Loucy (cell line): ENCODE measurements at regions not wholly inside any gene's neighbourhood (a gene's known extent, or its start where the extent isn't known, plus 50 kb on each side); places are given as distances from the start of the nearest gene placed in this dataset.

Source experiments
- H2AFZ ChIP-seq: fragments of 200-600 bp; sonication (generic); 2 replicates; pipeline ENCODE4 v1.6.0; 2016; ENCODE audit warnings: antibody characterized with exemption, mild to moderate bottlenecking, low read length, moderate library complexity
- H3F3A ChIP-seq: fragments of 200-600 bp; 2 replicates; pipeline ENCODE4 v1.6.0; 2016; ENCODE audit warnings: antibody characterized with exemption, low read depth, mild to moderate bottlenecking
- H3K27me3 ChIP-seq: fragments of 200-600 bp; sonication (generic); 2 replicates; pipeline ENCODE4 v1.6.1; 2014; ENCODE audit warnings: low read length, mild to moderate bottlenecking; ENCODE audit not compliant: insufficient read depth, poor library complexity, severe bottlenecking
- H3K36me3 ChIP-seq: fragments of 200-600 bp; sonication (generic); 2 replicates; pipeline ENCODE4 v1.6.1; 2016; ENCODE audit warnings: low read length; ENCODE audit not compliant: insufficient read depth
- H3K4me1 ChIP-seq: fragments of 200-600 bp; sonication (generic); 2 replicates; pipeline ENCODE4 v1.5.1; 2014; ENCODE audit warnings: low read length, mild to moderate bottlenecking; ENCODE audit not compliant: insufficient read depth, poor library complexity, severe bottlenecking
- H3K4me2 ChIP-seq: fragments of 200-600 bp; sonication (generic); 2 replicates; pipeline ENCODE4 v1.6.0; 2014; ENCODE audit warnings: antibody characterized with exemption, low read length, low read depth, mild to moderate bottlenecking; ENCODE audit not compliant: poor library complexity, severe bottlenecking
- H3K4me3 ChIP-seq: fragments of 200-600 bp; sonication (generic); 2 replicates; pipeline ENCODE4 v1.5.1; 2014; ENCODE audit warnings: low read length, mild to moderate bottlenecking, mixed read lengths; ENCODE audit not compliant: poor library complexity, severe bottlenecking
- H3K79me2 ChIP-seq: fragments of 200-600 bp; sonication (generic); 2 replicates; pipeline ENCODE4 v1.6.1; 2014; ENCODE audit warnings: low read length; ENCODE audit not compliant: insufficient read depth
- H3K9ac ChIP-seq: fragments of 200-600 bp; sonication (generic); 2 replicates; pipeline ENCODE4 v1.6.0; 2014; ENCODE audit warnings: mild to moderate bottlenecking, low read depth, low read length, moderate library complexity; ENCODE audit not compliant: poor library complexity, severe bottlenecking
- H3K9me2 ChIP-seq: fragments of 200-600 bp; sonication (generic); replicated peaks from 2 replicates; pipeline ENCODE4 v1.6.1; 2016; ENCODE audit warnings: low read depth, low read length, mixed read lengths
- H3K9me3 ChIP-seq: fragments of 200-600 bp; sonication (generic); 2 replicates; pipeline ENCODE4 v1.6.1; 2014; ENCODE audit warnings: mild to moderate bottlenecking, antibody characterized with exemption, low read length, low read depth; ENCODE audit not compliant: insufficient read depth
- H4K20me1 ChIP-seq: fragments of 200-600 bp; sonication (generic); 2 replicates; pipeline ENCODE4 v1.6.0; 2014; ENCODE audit warnings: antibody characterized with exemption, low read length, mild to moderate bottlenecking; ENCODE audit not compliant: insufficient read depth, poor library complexity, severe bottlenecking
- CTCF ChIP-seq: fragments of 200-600 bp; sonication (generic); conservative IDR thresholded peaks from 2 replicates; pipeline ENCODE4 v1.5.1; 2014; ENCODE audit warnings: mild to moderate bottlenecking, antibody characterized with exemption, low read length
- EZH2phosphoT487 ChIP-seq: fragments of 200-600 bp; IDR thresholded peaks from 2 replicates; pipeline ENCODE4 v1.6.1; 2018; ENCODE audit warnings: antibody characterized with exemption, mild to moderate bottlenecking, moderate library complexity, borderline replicate concordance

GRCh38 chr11:42390116-42390515 is 921.7 kb upstream of the API5 start:
- H3K36me3 ChIP-seq: no peaks in the 10 kb centered on the region
- H2AFZ ChIP-seq: no peak overlapping the region
- no peaks in the 10 kb centered on the region for H3F3A ChIP-seq
- no peaks in the 10 kb centered on the region for H4K20me1 ChIP-seq
- H3K9me2 ChIP-seq: no peaks in the 10 kb centered on the region
- TF ChIP-seq CTCF: no peak
- no peak for TF ChIP-seq EZH2phosphoT487
- no peak overlapping the region for H3K4me2 ChIP-seq
- H3K27me3 ChIP-seq: no peaks in the 10 kb centered on the region
- no peaks in the 10 kb centered on the region for H3K79me2 ChIP-seq
- no peaks in the 10 kb centered on the region for H3K9me3 ChIP-seq
- no peak overlapping the region for H3K4me3 ChIP-seq
- H3K4me1 ChIP-seq: no peaks in the 10 kb centered on the region
- H3K9ac ChIP-seq: no peak overlapping the region

DNA sequence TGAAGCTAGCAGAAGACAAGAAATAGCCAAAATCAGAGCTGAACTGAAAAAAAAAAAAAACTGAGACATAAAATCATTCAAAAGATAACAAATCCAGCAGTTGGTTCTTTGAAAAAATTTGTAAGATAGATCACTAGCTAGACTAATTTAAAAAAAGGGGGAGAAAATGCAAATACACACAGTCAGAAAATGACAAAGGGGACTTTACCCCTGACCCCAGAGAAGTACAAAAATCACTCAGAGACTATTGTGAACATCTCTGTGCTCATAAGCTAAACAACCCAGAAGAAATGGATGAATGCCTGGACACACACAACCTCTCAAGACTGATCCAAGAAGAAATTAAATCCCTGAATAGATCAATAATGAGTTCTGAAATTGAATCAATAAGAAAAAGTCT is 914.3 kb upstream of the API5 start:
- no peaks in the 10 kb centered on the region for H3K9me3 ChIP-seq
- H2AFZ ChIP-seq: no peak overlapping the region
- H3K4me2 ChIP-seq: no peak overlapping the region
- no peaks in the 10 kb centered on the region for H4K20me1 ChIP-seq
- no peaks in the 10 kb centered on the region for H3K4me1 ChIP-seq
- no peaks in the 10 kb centered on the region for H3K79me2 ChIP-seq
- H3K36me3 ChIP-seq: no peaks in the 10 kb centered on the region
- TF ChIP-seq EZH2phosphoT487 (no peak), CTCF (no peak)
- no peak overlapping the region for H3K4me3 ChIP-seq
- H3K27me3 ChIP-seq: no peaks in the 10 kb centered on the region
- H3F3A ChIP-seq: no peaks in the 10 kb centered on the region
- no peak overlapping the region for H3K9ac ChIP-seq
- no peaks in the 10 kb centered on the region for H3K9me2 ChIP-seq

DNA sequence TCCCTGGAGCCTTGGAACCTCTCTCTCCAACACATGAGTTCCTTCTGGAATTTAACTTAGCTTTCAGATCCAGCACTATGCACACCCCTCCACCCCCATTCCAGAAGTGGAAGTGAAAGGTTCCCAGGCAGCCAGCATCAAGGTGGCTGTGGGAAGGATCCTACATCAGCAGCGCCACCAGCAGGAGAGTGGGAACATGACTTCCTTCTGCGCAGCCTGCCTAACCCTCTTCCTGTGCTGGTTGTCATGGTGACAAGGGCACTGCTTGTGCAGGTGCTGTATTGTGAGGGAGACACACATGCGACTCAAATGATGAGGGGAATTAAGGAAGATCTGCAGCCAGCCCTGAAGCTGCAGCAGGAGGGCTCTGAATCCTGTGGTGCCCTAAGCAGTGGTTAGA is 904.5 kb upstream of the API5 start:
- no peaks in the 10 kb centered on the region for H3K9me2 ChIP-seq
- no peaks in the 10 kb centered on the region for H3K9me3 ChIP-seq
- H2AFZ ChIP-seq: no peak overlapping the region
- H3K79me2 ChIP-seq: no peaks in the 10 kb centered on the region
- H3K4me2 ChIP-seq: no peak overlapping the region
- H3K4me1 ChIP-seq: no peaks in the 10 kb centered on the region
- H3F3A ChIP-seq: no peaks in the 10 kb centered on the region
- no peaks in the 10 kb centered on the region for H3K27me3 ChIP-seq
- H3K4me3 ChIP-seq: no peak overlapping the region
- H3K9ac ChIP-seq: no peak overlapping the region
- no peaks in the 10 kb centered on the region for H4K20me1 ChIP-seq
- TF ChIP-seq CTCF: no peak; the same call in 1 of the 2 replicates
- no peak for TF ChIP-seq EZH2phosphoT487
- no peaks in the 10 kb centered on the region for H3K36me3 ChIP-seq
